CD14-positive monocyte (primary cell): ENCODE measurements at regions not wholly inside any gene's neighbourhood (a gene's known extent, or its start where the extent isn't known, plus 50 kb on each side); places are given as distances from the start of the nearest gene placed in this dataset.
"Not testable (repeated sequence)": the region's sequence is repeated elsewhere in the genome, so short reads cannot be mapped to it uniquely, and the experiment has no call there.

ENCODE experiments used
- DNase-seq, 3 donors: peaks; one replicate each; pipeline ENCODE4 v3.0.0-alpha.2; 2011 to 2022
- H2AFZ ChIP-seq: 2 replicates; pipeline ENCODE4 v1.6.0; 2012; ENCODE audit warnings: mild to moderate bottlenecking, low read depth, low read length, inconsistent platforms; ENCODE audit not compliant: insufficient read depth, poor library complexity, severe bottlenecking
- H3K27ac ChIP-seq, 2 donors: 1 replicate in 1 of 2; 2 replicates in 1 of 2; pipeline ENCODE4 v1.5.1; 2012 to 2013; ENCODE audit warnings: low read length in 2 of 2, control low read depth in 1 of 2, inconsistent platforms in 1 of 2, low read depth in 1 of 2, mild to moderate bottlenecking in 1 of 2
- H3K27me3 ChIP-seq, 2 donors: one replicate each; pipeline versions ENCODE4 v1.6.0 to v1.6.1; 2011 to 2013; ENCODE audit warnings: low read length in 2 of 2; ENCODE audit not compliant: control insufficient read depth in 2 of 2, insufficient read depth in 2 of 2
- H3K36me3 ChIP-seq, 2 donors: replicated peaks in 1 of 2; 1 replicate in 1 of 2; 2 replicates in 1 of 2; pipeline versions ENCODE4 v1.5.1 to v1.6.1; 2012 to 2013; ENCODE audit warnings: low read length in 2 of 2, control low read depth in 1 of 2, inconsistent platforms in 1 of 2, mild to moderate bottlenecking in 1 of 2; ENCODE audit not compliant: insufficient read depth in 2 of 2, control insufficient read depth in 1 of 2
- H3K4me1 ChIP-seq, 2 donors: 1 replicate in 1 of 2; 2 replicates in 1 of 2; pipeline versions ENCODE4 v1.5.1 to v1.6.1; 2012 to 2013; ENCODE audit warnings: low read length in 2 of 2, control low read depth in 1 of 2, inconsistent platforms in 1 of 2, mild to moderate bottlenecking in 1 of 2, moderate library complexity in 1 of 2; ENCODE audit not compliant: insufficient read depth in 2 of 2, control insufficient read depth in 1 of 2
- H3K4me2 ChIP-seq: replicated peaks from 2 replicates; pipeline ENCODE3; 2012; ENCODE audit warnings: low read length, moderate library complexity, mild to moderate bottlenecking; ENCODE audit not compliant: poor library complexity, severe bottlenecking; ENCODE audit errors: extremely low read depth
- H3K4me3 ChIP-seq, 3 experiments: fragments of 200-600 bp in 1 of 3; sonication (generic) in 1 of 3; replicated peaks in 1 of 3; 1 replicate in 2 of 3; 2 replicates in 1 of 3; pipeline ENCODE4 v1.5.1; 2011 to 2013; ENCODE audit warnings: low read length in 3 of 3, mild to moderate bottlenecking in 3 of 3, control low read depth in 2 of 3, low read depth in 2 of 3, inconsistent platforms in 1 of 3, moderate library complexity in 1 of 3
- H3K79me2 ChIP-seq: 2 replicates; pipeline ENCODE4 v1.6.0; 2012; ENCODE audit warnings: mild to moderate bottlenecking, control low read depth, inconsistent platforms, low read length, moderate library complexity; ENCODE audit not compliant: insufficient read depth
- H3K9ac ChIP-seq: 2 replicates; pipeline ENCODE4 v1.6.0; 2017; ENCODE audit warnings: low read length, mild to moderate bottlenecking; ENCODE audit not compliant: insufficient read depth, poor library complexity, severe bottlenecking
- H3K9me3 ChIP-seq, 2 donors: replicated peaks in 1 of 2; 1 replicate in 1 of 2; 2 replicates in 1 of 2; pipeline versions ENCODE4 v1.5.1 to v1.6.1; 2012 to 2013; ENCODE audit warnings: low read length in 2 of 2, control low read depth in 1 of 2; ENCODE audit not compliant: control insufficient read depth in 1 of 2, insufficient read depth in 1 of 2
- H4K20me1 ChIP-seq: 2 replicates; pipeline ENCODE4 v1.6.0; 2012; ENCODE audit warnings: mild to moderate bottlenecking, low read length, control low read depth, moderate library complexity; ENCODE audit not compliant: insufficient read depth
- H3K27ac Mint-ChIP-seq, 7 donors: one replicate each; pipeline ENCODE4 v1.8.0; 2020; ENCODE audit warnings: mild to moderate bottlenecking in 7 of 7, mixed read lengths in 7 of 7, moderate library complexity in 6 of 7, inconsistent platforms in 2 of 7
- H3K27me3 Mint-ChIP-seq, 3 donors: one replicate each; pipeline ENCODE4 v1.8.0; 2021 to 2022; ENCODE audit warnings: low read depth in 3 of 3, mild to moderate bottlenecking in 3 of 3, mixed read lengths in 3 of 3, moderate library complexity in 3 of 3, inconsistent platforms in 1 of 3
- H3K36me3 Mint-ChIP-seq, 2 donors: one replicate each; pipeline ENCODE4 v1.8.0; 2020; ENCODE audit warnings: mixed read lengths in 2 of 2, inconsistent platforms in 1 of 2, mild to moderate bottlenecking in 1 of 2
- H3K4me1 Mint-ChIP-seq: one replicate; pipeline ENCODE4 v1.8.0; 2020; ENCODE audit warnings: mild to moderate bottlenecking, mixed read lengths
- H3K4me3 Mint-ChIP-seq, 2 donors: one replicate each; pipeline ENCODE4 v1.8.0; 2020; ENCODE audit warnings: mild to moderate bottlenecking in 2 of 2, mixed read lengths in 2 of 2, moderate library complexity in 1 of 2
- H3K9me3 Mint-ChIP-seq, 7 donors: one replicate each; pipeline ENCODE4 v1.8.0; 2020 to 2022; ENCODE audit warnings: mixed read lengths in 7 of 7, mild to moderate bottlenecking in 6 of 7, moderate library complexity in 6 of 7, inconsistent platforms in 2 of 7
- WGBS: methylation state at CpG from one replicate; pipeline ENCODE4 v1.1.5; 2013; ENCODE audit warnings: missing lambda C conversion rate; ENCODE audit not compliant: insufficient coverage; 5-methylcytosine and 5-hydroxymethylcytosine counted together
- intact Hi-C, 2 donors: fragments of 100-400 bp; cut with micrococcal nuclease; formaldehyde crosslinking; loops; one replicate each; pipeline versions ENCODE4 v1.15.0 to v1.15.1; 2023
- TF ChIP-seq, protein P1 (sequence below): fragments of 200-600 bp; IDR thresholded peaks from one replicate; pipeline ENCODE4 v1.8.0; 2022; ENCODE audit warnings: antibody characterized with exemption, mild to moderate bottlenecking

GRCh38 chr1:166695115-166695514, 144.2 kb upstream of the POGK start:
- Histone ChIP-seq H3K9ac (no peak overlapping the region), H3K4me2 (no peak overlapping the region), H3K9me3 (no peaks in the 10 kb centered on the region), H3K79me2 (no peaks in the 10 kb centered on the region), H3K4me1 (no peaks in the 10 kb centered on the region), H4K20me1 (no peaks in the 10 kb centered on the region), H3K27ac (no peak overlapping the region), H2AFZ (no peak overlapping the region), H3K36me3 (no peaks in the 10 kb centered on the region), H3K27me3 (no peaks in the 10 kb centered on the region), H3K4me3 (no peak overlapping the region)
- Mint-ChIP-seq H3K4me3 (no peak overlapping the region), H3K27ac (no peak overlapping the region), H3K36me3 (no peaks in the 10 kb centered on the region), H3K4me1 (no peaks in the 10 kb centered on the region), H3K9me3 (peaks cover 0 to 6% (median 0%) of the 10 kb centered on the region in 7 donors), H3K27me3 (no peaks in the 10 kb centered on the region)
- no peak for DNase-seq
- WGBS, result no CpG with 5 or more reads among the region's 1 CpG
- TF ChIP-seq, protein P1, sequence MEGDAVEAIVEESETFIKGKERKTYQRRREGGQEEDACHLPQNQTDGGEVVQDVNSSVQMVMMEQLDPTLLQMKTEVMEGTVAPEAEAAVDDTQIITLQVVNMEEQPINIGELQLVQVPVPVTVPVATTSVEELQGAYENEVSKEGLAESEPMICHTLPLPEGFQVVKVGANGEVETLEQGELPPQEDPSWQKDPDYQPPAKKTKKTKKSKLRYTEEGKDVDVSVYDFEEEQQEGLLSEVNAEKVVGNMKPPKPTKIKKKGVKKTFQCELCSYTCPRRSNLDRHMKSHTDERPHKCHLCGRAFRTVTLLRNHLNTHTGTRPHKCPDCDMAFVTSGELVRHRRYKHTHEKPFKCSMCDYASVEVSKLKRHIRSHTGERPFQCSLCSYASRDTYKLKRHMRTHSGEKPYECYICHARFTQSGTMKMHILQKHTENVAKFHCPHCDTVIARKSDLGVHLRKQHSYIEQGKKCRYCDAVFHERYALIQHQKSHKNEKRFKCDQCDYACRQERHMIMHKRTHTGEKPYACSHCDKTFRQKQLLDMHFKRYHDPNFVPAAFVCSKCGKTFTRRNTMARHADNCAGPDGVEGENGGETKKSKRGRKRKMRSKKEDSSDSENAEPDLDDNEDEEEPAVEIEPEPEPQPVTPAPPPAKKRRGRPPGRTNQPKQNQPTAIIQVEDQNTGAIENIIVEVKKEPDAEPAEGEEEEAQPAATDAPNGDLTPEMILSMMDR, result no peak
- intact Hi-C loops, result no loop called here

DNA sequence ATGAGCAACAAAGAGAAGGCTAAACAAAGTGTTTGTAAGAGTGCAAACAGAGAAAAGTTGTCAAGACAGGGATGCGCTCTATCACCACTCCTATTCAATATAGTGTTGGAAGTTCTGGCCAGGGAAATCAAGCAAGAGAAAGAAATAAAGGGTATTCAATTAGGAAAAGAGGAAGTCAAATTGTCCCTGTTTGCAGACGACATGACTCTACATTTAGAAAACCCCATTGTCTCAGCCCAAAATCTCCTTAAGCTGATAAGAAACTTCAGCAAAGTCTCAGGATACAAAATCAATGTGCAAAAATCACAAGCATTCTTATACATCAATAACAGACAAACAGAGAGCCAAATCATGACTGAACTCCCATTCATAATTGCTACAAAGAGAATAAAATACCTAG, 143.4 kb upstream of the POGK start:
- H3K27me3 Mint-ChIP-seq, H3K27me3 ChIP-seq, H3K4me1 ChIP-seq, H4K20me1 ChIP-seq, intact Hi-C loops, H3K79me2 ChIP-seq, H3K4me1 Mint-ChIP-seq, H2AFZ ChIP-seq, H3K9me3 Mint-ChIP-seq, H3K4me3 Mint-ChIP-seq, H3K9me3 ChIP-seq, H3K4me3 ChIP-seq, H3K27ac ChIP-seq, H3K27ac Mint-ChIP-seq, H3K36me3 ChIP-seq, H3K4me2 ChIP-seq, DNase-seq, H3K9ac ChIP-seq, H3K36me3 Mint-ChIP-seq: not testable (repeated sequence)
- WGBS, result no CpG with 5 or more reads among the region's 2 CpGs
